Left cardiac atrium (tissue), 4 donors: ENCODE measurements at regions not wholly inside any gene's neighbourhood (a gene's known extent, or its start where the extent isn't known, plus 50 kb on each side); places are given as distances from the start of the nearest gene placed in this dataset.
A peak's percentile ranks its signal among the peaks of the same experiment; 100 is the strongest.

Experiments used
- ATAC-seq, 2 donors: fragments of 200-7000 bp; cut with Tn5 transposase; one replicate each; pipeline ENCODE4 v1.9.1; 2020; ENCODE audit warnings: mild to moderate bottlenecking in 2 of 2, moderate library complexity in 2 of 2
- DNase-seq: peaks from one replicate; pipeline ENCODE4 v3.0.0-alpha.2; 2020
- intact Hi-C, 2 donors: fragments of 100-400 bp; cut with DNase I; formaldehyde crosslinking; loops; one replicate each; pipeline versions ENCODE4 v1.14.1 to v1.15.1; 2022 to 2023
- donor health status: DM: no; HTN: yes; CAD: no.
- donor health status: DM: no; HTN: yes; CAD: no; lungs with severe emphysema.
- donor health status: DM: yes; HTN: yes; CAD: no.
- donor health status: Dilated cardiomyopathy.

- DNase-seq = no peak
- ATAC-seq = no peak
- intact Hi-C loops = no loop called here
These were observed 276.9 kb upstream of the IGFBP3 start for GRCh38 chr7:46197785-46198540.

- DNase-seq (no peak), ATAC-seq (no peak)
- intact Hi-C loops = no loop called here
These were observed 274.9 kb upstream of the IGFBP3 start for GRCh38 chr7:46195934-46196333.

GRCh38 chr7:46192271-46192670 lies 271.2 kb upstream of the IGFBP3 start:
- DNase-seq (no peak), ATAC-seq (no peak)
- intact Hi-C loops = no loop called here

- DNase-seq (no peak), ATAC-seq (no peak)
- intact Hi-C loops = no loop called here
These were observed 270.7 kb upstream of the IGFBP3 start for GRCh38 chr7:46191776-46192175.

GRCh38 chr7:46191296-46191695 lies 270.2 kb upstream of the IGFBP3 start:
- ATAC-seq = no peak
- intact Hi-C loops = no loop called here
- no peak for DNase-seq

- intact Hi-C loops = no loop called here
- DNase-seq = no peak
- no peak for ATAC-seq
These were observed 268.3 kb upstream of the IGFBP3 start for GRCh38 chr7:46189255-46189790.

GRCh38 chr7:46186131-46186530 lies 265.1 kb upstream of the IGFBP3 start:
- intact Hi-C loops = no loop called here
- DNase-seq = no peak
- ATAC-seq = no peak

GRCh38 chr7:46179061-46179610 lies 258.1 kb upstream of the IGFBP3 start:
- intact Hi-C loops = no loop called here
- DNase-seq (no peak), ATAC-seq (no peak)

GRCh38 chr7:46178661-46179060 lies 257.6 kb upstream of the IGFBP3 start:
- no peak for ATAC-seq
- intact Hi-C loops = no loop called here
- DNase-seq = no peak

GRCh38 chr7:46177821-46178220 lies 256.7 kb upstream of the IGFBP3 start:
- no peak for ATAC-seq
- DNase-seq = no peak
- intact Hi-C loops = no loop called here

- intact Hi-C loops = no loop called here
- DNase-seq = no peak
- no peak for ATAC-seq
These were observed 254.1 kb upstream of the IGFBP3 start for GRCh38 chr7:46175221-46175620.

GRCh38 chr7:46174196-46174580 lies 253.1 kb upstream of the IGFBP3 start:
- ATAC-seq (peak; percentile 11 to 42), DNase-seq (no peak)
- intact Hi-C loops = no loop called here

- ATAC-seq (peak; percentile 95 to 97), DNase-seq (peak; percentile 69)
- intact Hi-C loops = no loop called here
These were observed 252.6 kb upstream of the IGFBP3 start for GRCh38 chr7:46173476-46174195.

- intact Hi-C loops = no loop called here
- ATAC-seq (no peak), DNase-seq (no peak)
These were observed 249.7 kb upstream of the IGFBP3 start for GRCh38 chr7:46170792-46171191.

- ATAC-seq = no peak
- intact Hi-C loops = no loop called here
- no peak for DNase-seq
These were observed 248.9 kb upstream of the IGFBP3 start for GRCh38 chr7:46170021-46170420.

- DNase-seq (no peak), ATAC-seq (no peak)
- intact Hi-C loops = no loop called here
These were observed 248.3 kb upstream of the IGFBP3 start for GRCh38 chr7:46169384-46169755.

- DNase-seq (no peak), ATAC-seq (peak in 1 of 2 donors; percentile 68)
- intact Hi-C loops = no loop called here
These were observed 247.8 kb upstream of the IGFBP3 start for GRCh38 chr7:46168671-46169383.

- intact Hi-C loops = no loop called here
- ATAC-seq (no peak), DNase-seq (no peak)
These were observed 247.2 kb upstream of the IGFBP3 start for GRCh38 chr7:46168231-46168630.

GRCh38 chr7:46165276-46165675 lies 244.2 kb upstream of the IGFBP3 start:
- intact Hi-C loops = no loop called here
- ATAC-seq = peak in 1 of 2 donors; percentile 49
- no peak for DNase-seq

GRCh38 chr7:46164629-46165028 lies 243.6 kb upstream of the IGFBP3 start:
- ATAC-seq = peak in 1 of 2 donors; percentile 26
- intact Hi-C loops = no loop called here

More at GRCh38 chr7:46164629-46165028, 243.6 kb upstream of the IGFBP3 start:
- no peak for DNase-seq
